Esophagus squamous epithelium (tissue), 4 donors: ENCODE measurements at regions not wholly inside any gene's neighbourhood (a gene's known extent, or its start where the extent isn't known, plus 50 kb on each side); places are given as distances from the start of the nearest gene placed in this dataset.
"Not testable (repeated sequence)": the region's sequence is repeated elsewhere in the genome, so short reads cannot be mapped to it uniquely, and the experiment has no call there.

ENCODE experiments used
- POLR2A ChIP-seq, 4 donors: fragments of 450-650 bp; IDR thresholded peaks; one replicate each; pipeline ENCODE4 v1.6.1; 2017; ENCODE audit warnings: antibody characterized with exemption in 4 of 4, mild to moderate bottlenecking in 4 of 4, moderate library complexity in 3 of 4
- TF ChIP-seq, protein P1 (sequence below), 6 experiments: fragments of 450-650 bp in 4 of 6; fragments of 200-600 bp in 2 of 6; sonication (generic) in 2 of 6; IDR thresholded peaks; one replicate each; pipeline ENCODE4 v1.5.1; 2016 to 2019; ENCODE audit warnings: antibody characterized with exemption in 6 of 6, mild to moderate bottlenecking in 4 of 6, moderate library complexity in 4 of 6

DNA sequence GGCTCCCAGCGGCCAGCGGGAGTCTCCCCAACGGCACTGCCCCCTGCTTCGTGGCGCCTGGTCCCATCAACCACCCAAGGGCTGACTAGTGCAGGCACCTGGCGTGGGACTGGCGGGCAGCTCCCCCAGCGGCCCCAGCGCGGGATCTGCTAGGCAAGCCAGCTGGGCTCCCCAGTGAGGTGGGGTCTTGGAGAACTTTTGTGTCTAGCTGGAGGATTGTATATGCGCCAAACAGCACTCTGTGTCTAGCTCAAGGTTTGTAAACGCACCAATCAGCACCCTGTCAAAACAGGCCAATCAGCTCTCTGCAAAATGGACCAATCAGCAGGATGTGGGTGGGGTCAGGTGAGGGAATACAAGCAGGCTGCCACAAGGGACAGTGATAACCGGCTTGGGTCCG is 1988.2 kb downstream of the FOXD4L5 start:
- not testable (repeated sequence) for TF ChIP-seq POLR2A (IDR thresholded peaks at IDR 0.05)
- TF ChIP-seq, protein P1, sequence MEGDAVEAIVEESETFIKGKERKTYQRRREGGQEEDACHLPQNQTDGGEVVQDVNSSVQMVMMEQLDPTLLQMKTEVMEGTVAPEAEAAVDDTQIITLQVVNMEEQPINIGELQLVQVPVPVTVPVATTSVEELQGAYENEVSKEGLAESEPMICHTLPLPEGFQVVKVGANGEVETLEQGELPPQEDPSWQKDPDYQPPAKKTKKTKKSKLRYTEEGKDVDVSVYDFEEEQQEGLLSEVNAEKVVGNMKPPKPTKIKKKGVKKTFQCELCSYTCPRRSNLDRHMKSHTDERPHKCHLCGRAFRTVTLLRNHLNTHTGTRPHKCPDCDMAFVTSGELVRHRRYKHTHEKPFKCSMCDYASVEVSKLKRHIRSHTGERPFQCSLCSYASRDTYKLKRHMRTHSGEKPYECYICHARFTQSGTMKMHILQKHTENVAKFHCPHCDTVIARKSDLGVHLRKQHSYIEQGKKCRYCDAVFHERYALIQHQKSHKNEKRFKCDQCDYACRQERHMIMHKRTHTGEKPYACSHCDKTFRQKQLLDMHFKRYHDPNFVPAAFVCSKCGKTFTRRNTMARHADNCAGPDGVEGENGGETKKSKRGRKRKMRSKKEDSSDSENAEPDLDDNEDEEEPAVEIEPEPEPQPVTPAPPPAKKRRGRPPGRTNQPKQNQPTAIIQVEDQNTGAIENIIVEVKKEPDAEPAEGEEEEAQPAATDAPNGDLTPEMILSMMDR (IDR thresholded peaks at IDR 0.05) = not testable (repeated sequence)
